Liver (tissue), 3 donors: ENCODE measurements at regions not wholly inside any gene's neighbourhood (a gene's known extent, or its start where the extent isn't known, plus 50 kb on each side); places are given as distances from the start of the nearest gene placed in this dataset.

Experiments used
- CTCF ChIP-seq: fragments of 150-350 bp; IDR thresholded peaks from 2 replicates; pipeline ENCODE4 v1.5.1; 2017; ENCODE audit warnings: improper control_type of control experiment, low read depth, low read length; ENCODE audit not compliant: missing input control
- GABPA ChIP-seq, 2 donors: IDR thresholded peaks in 1 of 2; conservative IDR thresholded peaks in 1 of 2; 2 replicates each; pipeline ENCODE4 v1.6.1; 2016; ENCODE audit warnings: antibody characterized with exemption in 2 of 2, mild to moderate bottlenecking in 1 of 2, moderate library complexity in 1 of 2
- HNF4G ChIP-seq: IDR thresholded peaks from 2 replicates; pipeline ENCODE4 v1.6.1; 2016; ENCODE audit warnings: antibody characterized with exemption
- REST ChIP-seq: IDR thresholded peaks from 2 replicates; pipeline ENCODE4 v1.6.1; 2016; ENCODE audit warnings: antibody characterized with exemption, mild to moderate bottlenecking
- donor health status: healthy.
- donor health status: healthy.

- no peak for TF ChIP-seq HNF4G
- no peak for TF ChIP-seq CTCF
- TF ChIP-seq GABPA (IDR thresholded peaks at IDR 0.05 in 1 of 2, conservative IDR thresholded peaks at IDR 0.05 in 1 of 2), result no peak
- TF ChIP-seq REST, result no peak
Measured at GRCh38 chr10:45183174-45183573, 132.2 kb downstream of the OR13A1 start.
